Mesenchymal stem cell (in vitro differentiated cells and primary cell): ENCODE measurements at regions not wholly inside any gene's neighbourhood (a gene's known extent, or its start where the extent isn't known, plus 50 kb on each side); places are given as distances from the start of the nearest gene placed in this dataset.

Experiments
- DNase-seq: peaks from one replicate; pipeline ENCODE4 v3.0.0-alpha.2; 2013
- H2AFZ ChIP-seq: one replicate; pipeline ENCODE4 v1.6.1; 2013; ENCODE audit warnings: low read depth, mild to moderate bottlenecking, control low read depth, inconsistent platforms, low read length, moderate library complexity
- H2AK5ac ChIP-seq: 2 replicates; pipeline ENCODE4 v1.6.1; 2013; ENCODE audit warnings: low read length, moderate library complexity, mild to moderate bottlenecking, inconsistent platforms; ENCODE audit not compliant: severe bottlenecking
- H2BK120ac ChIP-seq: one replicate; pipeline ENCODE4 v1.6.1; 2013; ENCODE audit warnings: low read depth, mild to moderate bottlenecking, inconsistent platforms, low read length, moderate library complexity
- H2BK12ac ChIP-seq, 2 experiments: one replicate each; pipeline ENCODE4 v1.6.1; 2013; ENCODE audit warnings: inconsistent platforms in 2 of 2, low read length in 2 of 2, mild to moderate bottlenecking in 2 of 2, moderate library complexity in 2 of 2, control low read depth in 1 of 2
- H2BK15ac ChIP-seq: one replicate; pipeline ENCODE4 v1.6.1; 2013; ENCODE audit warnings: mild to moderate bottlenecking, low read depth, inconsistent platforms; ENCODE audit not compliant: poor library complexity, severe bottlenecking
- H2BK5ac ChIP-seq: 2 replicates; pipeline ENCODE4 v1.6.1; 2013; ENCODE audit warnings: low read depth, mild to moderate bottlenecking, low read length, control low read depth, inconsistent platforms; ENCODE audit not compliant: poor library complexity, severe bottlenecking
- H3K14ac ChIP-seq, 2 experiments: one replicate each; pipeline ENCODE4 v1.6.1; 2013; ENCODE audit warnings: inconsistent platforms in 2 of 2, low read length in 2 of 2, control low read depth in 1 of 2, mild to moderate bottlenecking in 1 of 2, moderate library complexity in 1 of 2
- H3K18ac ChIP-seq, 2 experiments: one replicate each; pipeline ENCODE4 v1.6.1; 2013; ENCODE audit warnings: inconsistent platforms in 2 of 2, low read length in 2 of 2, control low read depth in 1 of 2, low read depth in 1 of 2, mild to moderate bottlenecking in 1 of 2
- H3K23ac ChIP-seq, 2 experiments: one replicate each; pipeline ENCODE4 v1.6.1; 2013; ENCODE audit warnings: inconsistent platforms in 2 of 2, low read length in 2 of 2, mild to moderate bottlenecking in 2 of 2, moderate library complexity in 2 of 2, control low read depth in 1 of 2
- H3K27ac ChIP-seq: 2 replicates; pipeline ENCODE4 v1.5.1; 2013; ENCODE audit warnings: mild to moderate bottlenecking, moderate library complexity, low read length, control low read depth, inconsistent platforms; ENCODE audit not compliant: poor library complexity, severe bottlenecking
- H3K27me3 ChIP-seq, 2 experiments: 2 replicates each; pipeline versions ENCODE4 v1.6.1 to v1.7.0; 2013; ENCODE audit warnings: low read length in 2 of 2, mild to moderate bottlenecking in 2 of 2, moderate library complexity in 2 of 2, control low read depth in 1 of 2, inconsistent platforms in 1 of 2; ENCODE audit not compliant: control insufficient read depth in 1 of 2, insufficient read depth in 1 of 2
- H3K36me3 ChIP-seq, 2 experiments: 2 replicates each; pipeline versions ENCODE4 v1.6.1 to v1.7.0; 2013; ENCODE audit warnings: low read length in 2 of 2, control low read depth in 1 of 2, inconsistent platforms in 1 of 2, low read depth in 1 of 2, mild to moderate bottlenecking in 1 of 2; ENCODE audit not compliant: insufficient read depth in 2 of 2, control insufficient read depth in 1 of 2
- H3K4ac ChIP-seq, 2 experiments: one replicate each; pipeline ENCODE4 v1.6.1; 2013; ENCODE audit warnings: inconsistent platforms in 2 of 2, low read length in 2 of 2, mild to moderate bottlenecking in 2 of 2, moderate library complexity in 2 of 2, control low read depth in 1 of 2, low read depth in 1 of 2
- H3K4me1 ChIP-seq: 2 replicates; pipeline ENCODE4 v1.6.1; 2013; ENCODE audit warnings: low read depth, low read length, control low read depth; ENCODE audit not compliant: control insufficient read depth, insufficient read depth
- H3K4me2 ChIP-seq: 2 replicates; pipeline ENCODE4 v1.6.1; 2013; ENCODE audit warnings: low read length, mild to moderate bottlenecking, inconsistent platforms; ENCODE audit not compliant: poor library complexity, severe bottlenecking
- H3K4me3 ChIP-seq, 2 experiments: 2 replicates each; pipeline versions ENCODE4 v1.5.1 to v1.7.0; 2013; ENCODE audit warnings: low read length in 2 of 2, mild to moderate bottlenecking in 2 of 2, control low read depth in 1 of 2, low read depth in 1 of 2; ENCODE audit not compliant: insufficient read depth in 1 of 2
- H3K79me1 ChIP-seq: replicated peaks from 2 replicates; pipeline ENCODE4 v1.6.1; 2013; ENCODE audit warnings: mild to moderate bottlenecking, control low read depth, low read length, inconsistent platforms; ENCODE audit not compliant: poor library complexity, severe bottlenecking
- H3K9ac ChIP-seq: 2 replicates; pipeline ENCODE4 v1.7.0; 2013; ENCODE audit warnings: mild to moderate bottlenecking, low read length, moderate library complexity
- H3K9me3 ChIP-seq: 2 replicates; pipeline ENCODE4 v1.7.0; 2013; ENCODE audit warnings: mild to moderate bottlenecking, low read length; ENCODE audit not compliant: control insufficient read depth
- H4K8ac ChIP-seq: one replicate; pipeline ENCODE4 v1.6.1; 2013; ENCODE audit warnings: inconsistent platforms, mild to moderate bottlenecking, low read length, moderate library complexity
- H4K91ac ChIP-seq: one replicate; pipeline ENCODE4 v1.6.1; 2013; ENCODE audit warnings: mild to moderate bottlenecking, low read length, inconsistent platforms
- WGBS: methylation state at CpG from one replicate; pipeline ENCODE4 v1.1.7; 2013; ENCODE audit warnings: mixed read lengths; 5-methylcytosine and 5-hydroxymethylcytosine counted together

DNA sequence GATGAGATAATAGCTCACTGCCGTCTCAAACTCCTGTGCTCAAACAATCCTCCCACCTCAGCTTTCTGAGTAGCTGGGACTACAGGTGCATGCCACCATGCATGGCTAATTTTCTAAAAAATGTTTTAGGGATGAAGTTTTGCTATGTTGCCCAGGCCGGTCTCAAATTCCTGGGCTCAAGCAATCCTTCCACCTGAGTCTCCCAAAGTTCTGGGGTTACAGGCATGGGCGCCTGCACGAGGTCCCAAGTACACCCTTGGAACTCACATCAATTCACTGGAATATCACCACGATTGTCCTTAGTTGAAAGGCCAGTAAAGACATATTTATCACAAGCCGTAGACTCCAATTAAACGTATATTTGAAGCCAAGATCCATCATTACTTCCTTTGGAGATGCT, 184.6 kb downstream of the IRX1 start:
- Histone ChIP-seq H3K79me1 (no peaks in the 10 kb centered on the region), H3K14ac (no peak overlapping the region), H3K4me3 (no peak overlapping the region), H3K27me3 (no peaks in the 10 kb centered on the region), H3K23ac (no peak overlapping the region), H2BK120ac (no peak overlapping the region), H3K27ac (no peak overlapping the region), H3K36me3 (no peaks in the 10 kb centered on the region), H2BK15ac (no peak overlapping the region), H3K18ac (no peak overlapping the region), H4K8ac (no peak overlapping the region), H2BK12ac (no peak overlapping the region), H3K9ac (no peak overlapping the region), H2AFZ (no peak overlapping the region), H2AK5ac (no peak overlapping the region), H3K4me1 (no peaks in the 10 kb centered on the region), H3K9me3 (no peaks in the 10 kb centered on the region), H2BK5ac (no peak overlapping the region), H4K91ac (no peak overlapping the region), H3K4ac (no peak overlapping the region), H3K4me2 (no peak overlapping the region)
- 66% methylated on average over 6 of the region's 7 CpGs for WGBS
- DNase-seq, result no peak

DNA sequence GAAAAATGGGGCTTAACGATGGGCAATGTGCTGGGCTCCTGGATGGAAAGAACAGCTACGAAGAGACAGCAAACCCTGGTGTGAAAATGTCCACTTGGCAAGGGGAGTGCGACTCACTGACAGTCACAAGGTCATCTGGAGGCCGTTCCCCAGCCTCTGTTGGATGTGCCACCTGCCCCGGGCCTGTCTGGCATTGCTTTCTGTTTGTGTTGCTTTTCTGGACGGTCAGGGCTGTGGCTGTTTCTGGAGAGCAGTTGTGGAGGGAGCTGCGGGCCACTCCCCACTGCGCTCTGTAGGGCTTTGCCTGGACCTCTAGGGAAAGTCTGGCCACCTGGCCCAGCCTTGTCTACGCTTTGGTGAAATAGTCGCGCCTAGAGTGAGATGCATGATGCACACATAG, 185.3 kb downstream of the IRX1 start:
- Histone ChIP-seq H3K4me1 (no peaks in the 10 kb centered on the region), H2AK5ac (no peak overlapping the region), H3K23ac (no peak overlapping the region), H4K8ac (no peak overlapping the region), H3K27me3 (no peaks in the 10 kb centered on the region), H3K36me3 (no peaks in the 10 kb centered on the region), H3K4me2 (no peak overlapping the region), H2AFZ (no peak overlapping the region), H3K4me3 (peak overlapping the region in 1 of 2 experiments; percentile 39), H3K4ac (no peak overlapping the region), H3K79me1 (no peaks in the 10 kb centered on the region), H2BK12ac (no peak overlapping the region), H3K18ac (no peak overlapping the region), H3K9me3 (no peaks in the 10 kb centered on the region), H3K27ac (no peak overlapping the region), H2BK120ac (no peak overlapping the region), H2BK5ac (no peak overlapping the region), H4K91ac (no peak overlapping the region), H3K9ac (no peak overlapping the region), H2BK15ac (no peak overlapping the region), H3K14ac (no peak overlapping the region)
- DNase-seq, result no peak
- 81% methylated on average over 11 of the region's 11 CpGs for WGBS

DNA sequence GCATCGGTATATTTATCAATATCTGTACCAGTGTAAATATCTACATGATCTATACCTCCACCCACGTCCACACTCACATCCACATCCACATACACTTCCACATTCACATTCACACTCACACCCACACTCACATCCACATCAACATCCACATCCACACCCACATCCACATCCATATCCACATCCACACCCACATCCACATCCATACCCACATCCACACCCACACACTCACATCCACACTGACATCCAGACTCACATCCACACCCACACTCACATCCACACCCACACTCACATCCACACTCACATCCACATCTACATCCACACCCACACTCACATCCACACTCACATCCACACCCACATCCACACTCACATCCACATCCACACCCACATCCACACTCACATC, 189.2 kb downstream of the IRX1 start:
- Histone ChIP-seq H2AFZ (no peak overlapping the region), H3K9me3 (no peaks in the 10 kb centered on the region), H3K4me3 (no peak overlapping the region), H2BK5ac (no peak overlapping the region), H3K23ac (no peak overlapping the region), H3K4ac (no peak overlapping the region), H3K4me1 (no peaks in the 10 kb centered on the region), H3K79me1 (no peaks in the 10 kb centered on the region), H4K91ac (no peak overlapping the region), H3K9ac (no peak overlapping the region), H3K27ac (no peak overlapping the region), H2BK15ac (no peak overlapping the region), H2BK120ac (no peak overlapping the region), H3K27me3 (no peaks in the 10 kb centered on the region), H2AK5ac (no peak overlapping the region), H3K4me2 (no peak overlapping the region), H3K36me3 (no peaks in the 10 kb centered on the region), H3K18ac (no peak overlapping the region), H3K14ac (no peak overlapping the region), H2BK12ac (no peak overlapping the region), H4K8ac (no peak overlapping the region)
- DNase-seq, result no peak
- WGBS, result 71% methylated on average over 2 of the region's 2 CpGs

DNA sequence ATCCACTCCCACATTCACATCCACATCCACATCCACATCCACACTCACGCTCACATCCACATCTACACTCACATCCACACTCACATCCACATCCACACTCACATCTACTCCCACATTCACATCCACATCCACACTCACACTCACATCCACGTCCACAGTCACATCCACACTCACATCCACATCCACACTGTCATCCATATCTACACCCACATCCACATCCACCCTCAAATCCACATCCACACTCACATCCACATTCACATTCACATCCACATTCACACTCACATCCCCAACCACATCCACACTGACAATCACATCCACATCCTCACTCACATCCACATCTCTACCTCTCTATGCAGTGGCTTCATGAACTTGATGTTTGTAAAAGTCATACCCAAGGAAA, 190.5 kb downstream of the IRX1 start:
- H3K27ac ChIP-seq, result no peak overlapping the region
- H3K23ac ChIP-seq, result no peak overlapping the region

More for the DNA sequence above, 190.5 kb downstream of the IRX1 start:
- Histone ChIP-seq H3K9ac (no peak overlapping the region), H4K91ac (no peak overlapping the region), H3K14ac (no peak overlapping the region), H3K18ac (no peak overlapping the region), H2AK5ac (no peak overlapping the region), H3K36me3 (no peaks in the 10 kb centered on the region), H2BK15ac (no peak overlapping the region), H2BK12ac (no peak overlapping the region), H2BK120ac (no peak overlapping the region), H3K79me1 (no peaks in the 10 kb centered on the region), H3K4me2 (no peak overlapping the region), H3K9me3 (peaks cover 2% of the 10 kb centered on the region), H2AFZ (no peak overlapping the region), H2BK5ac (no peak overlapping the region), H3K4me1 (no peaks in the 10 kb centered on the region), H4K8ac (no peak overlapping the region), H3K4ac (no peak overlapping the region), H3K4me3 (no peak overlapping the region), H3K27me3 (no peaks in the 10 kb centered on the region)
- DNase-seq, result no peak
- WGBS, result 62% methylated on average over 2 of the region's 2 CpGs
